ENCODE measurements at regions not wholly inside any gene's neighbourhood (a gene's known extent, or its start where the extent isn't known, plus 50 kb on each side); places are given as distances from the start of the nearest gene placed in this dataset.
A peak's percentile ranks its signal among the peaks of the same experiment; 100 is the strongest.

DNA sequence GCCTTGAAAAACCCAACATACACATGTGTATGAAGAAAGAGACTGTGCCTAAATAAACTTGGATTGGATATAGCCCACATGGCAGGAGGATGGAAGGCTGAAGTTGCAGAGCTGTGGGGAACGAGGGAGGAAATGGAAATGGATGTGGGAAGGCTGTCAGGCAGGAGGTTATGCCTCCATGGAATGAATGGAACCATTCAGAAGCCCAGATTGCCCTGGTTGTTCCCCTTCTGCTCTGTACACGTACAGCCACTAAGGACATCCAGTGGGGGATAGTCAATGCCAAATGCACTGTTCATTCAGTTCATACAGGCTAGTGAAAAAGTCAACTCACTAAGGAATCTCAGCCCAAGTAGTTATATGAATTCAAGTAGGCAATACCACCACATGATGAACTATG is 463.7 kb downstream of the TNS1 start:
- Histone ChIP-seq H3K36me3 (ENCODE audit: insufficient read depth, low read length) (no peaks in the 10 kb centered on the region), H3K4me3 (ENCODE audit: low read depth in 1 of 2, low read length in 2 of 2) (no peak overlapping the region), H3K27me3 (ENCODE audit: control insufficient read depth in 1 of 2, insufficient read depth in 2 of 2, low read length in 2 of 2) (no peaks in the 10 kb centered on the region), H3K9ac (ENCODE audit: low read length) (no peak overlapping the region), H3K9me3 (ENCODE audit: low read length) (no peaks in the 10 kb centered on the region), H3K27ac (ENCODE audit: low read depth, low read length) (no peak overlapping the region), H3K4me1 (ENCODE audit: insufficient read depth, low read length) (peaks cover 12% of the 10 kb centered on the region)

DNA sequence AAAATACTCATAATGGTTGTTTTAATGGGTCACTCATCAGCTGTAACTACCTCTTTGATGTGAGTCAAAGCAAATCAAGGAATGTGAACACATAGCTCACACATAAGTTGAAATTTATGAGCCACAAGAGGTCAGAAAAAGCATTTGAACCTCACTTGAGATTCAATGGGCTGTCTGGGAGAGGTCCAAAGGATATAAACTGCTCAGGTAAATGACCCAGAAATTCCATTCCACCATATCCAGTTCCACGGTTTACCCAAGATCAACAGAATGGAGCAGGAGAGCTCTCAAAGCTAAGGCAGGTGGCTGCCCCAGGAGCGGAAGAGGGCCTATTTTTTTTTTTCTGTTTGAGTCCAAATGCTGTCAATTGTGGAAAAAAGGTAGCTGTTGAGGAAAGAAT is 464.1 kb downstream of the TNS1 start:
- Histone ChIP-seq H3K36me3 (ENCODE audit: insufficient read depth, low read length) (no peaks in the 10 kb centered on the region), H3K9ac (ENCODE audit: low read length) (no peak overlapping the region), H3K27me3 (ENCODE audit: control insufficient read depth in 1 of 2, insufficient read depth in 2 of 2, low read length in 2 of 2) (no peaks in the 10 kb centered on the region), H3K27ac (ENCODE audit: low read depth, low read length) (no peak overlapping the region), H3K4me1 (ENCODE audit: insufficient read depth, low read length) (peaks cover 12% of the 10 kb centered on the region), H3K4me3 (ENCODE audit: low read depth in 1 of 2, low read length in 2 of 2) (no peak overlapping the region), H3K9me3 (ENCODE audit: low read length) (no peaks in the 10 kb centered on the region)

GRCh38 chr2:217535957-217536708 is 466.7 kb downstream of the TNS1 start:
- Histone ChIP-seq H3K9me3 (ENCODE audit: low read length) (no peaks in the 10 kb centered on the region), H3K27ac (ENCODE audit: low read depth, low read length) (no peak overlapping the region), H3K36me3 (ENCODE audit: insufficient read depth, low read length) (no peaks in the 10 kb centered on the region), H3K9ac (ENCODE audit: low read length) (no peak overlapping the region), H3K27me3 (ENCODE audit: control insufficient read depth in 1 of 2, insufficient read depth in 2 of 2, low read length in 2 of 2) (no peaks in the 10 kb centered on the region), H3K4me1 (ENCODE audit: insufficient read depth, low read length) (peaks cover 12% of the 10 kb centered on the region), H3K4me3 (ENCODE audit: low read depth in 1 of 2, low read length in 2 of 2) (no peak overlapping the region)

GRCh38 chr2:217530392-217531090 is 472.3 kb downstream of the TNS1 start:
- H3K9ac ChIP-seq (ENCODE audit: low read length) = no peak overlapping the region
- no peaks in the 10 kb centered on the region for H3K27me3 ChIP-seq (ENCODE audit: control insufficient read depth in 1 of 2, insufficient read depth in 2 of 2, low read length in 2 of 2)
- no peaks in the 10 kb centered on the region for H3K4me1 ChIP-seq (ENCODE audit: insufficient read depth, low read length)
- no peak overlapping the region for H3K4me3 ChIP-seq (ENCODE audit: low read depth in 1 of 2, low read length in 2 of 2)
- H3K9me3 ChIP-seq (ENCODE audit: low read length) = no peaks in the 10 kb centered on the region
- H3K36me3 ChIP-seq (ENCODE audit: insufficient read depth, low read length) = no peaks in the 10 kb centered on the region
- no peak overlapping the region for H3K27ac ChIP-seq (ENCODE audit: low read depth, low read length)

DNA sequence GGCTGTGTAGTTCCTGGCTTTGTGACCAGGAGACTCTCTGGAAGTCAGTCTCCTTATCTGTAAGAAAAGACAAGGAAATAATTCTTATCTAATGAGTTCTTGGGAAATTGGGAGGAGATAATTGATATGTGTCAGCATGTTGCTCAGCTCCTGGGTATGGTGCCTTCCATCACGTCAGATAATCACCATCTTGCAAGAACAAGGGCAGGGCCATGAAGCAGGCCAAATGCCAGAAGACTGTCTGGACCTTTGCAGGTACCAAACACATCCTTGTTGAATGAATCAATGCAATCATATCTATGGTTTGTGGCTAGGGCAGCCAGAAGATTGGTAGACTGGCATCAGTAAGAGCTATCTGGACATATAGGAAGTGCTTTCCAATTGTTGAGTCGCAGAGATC is 473.5 kb downstream of the TNS1 start:
- H3K4me1 ChIP-seq (ENCODE audit: insufficient read depth, low read length) = no peaks in the 10 kb centered on the region
- no peaks in the 10 kb centered on the region for H3K9me3 ChIP-seq (ENCODE audit: low read length)
- no peak overlapping the region for H3K9ac ChIP-seq (ENCODE audit: low read length)

DNA sequence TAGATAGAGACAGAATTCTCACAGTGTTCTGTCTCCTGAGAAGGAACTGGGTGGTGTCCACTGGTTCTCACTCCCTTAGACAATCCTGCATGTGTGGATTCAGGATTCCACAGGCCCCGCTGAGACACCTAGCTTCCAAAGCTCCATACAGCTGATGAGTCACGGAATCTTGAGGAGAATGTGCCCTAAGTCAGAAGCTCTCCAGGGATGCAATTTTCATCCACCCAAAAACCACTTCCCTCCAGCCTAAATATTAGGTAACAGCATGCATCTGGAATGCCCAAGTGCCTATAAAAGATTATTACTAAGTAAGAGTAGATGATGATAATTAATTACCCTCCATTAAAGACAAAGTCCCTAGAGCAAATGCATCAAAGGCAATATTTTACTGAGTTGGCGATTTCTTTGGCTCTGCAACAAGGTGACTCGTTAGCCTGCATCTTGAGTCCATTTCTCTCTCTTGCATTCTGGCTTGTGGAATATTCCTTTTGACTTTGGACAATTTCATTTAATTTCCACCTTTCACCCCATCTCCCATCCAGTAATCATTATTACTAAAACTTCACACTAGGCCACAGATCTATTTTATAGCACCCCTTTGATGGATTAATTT is 475.1 kb downstream of the TNS1 start:
- Histone ChIP-seq H3K9ac (ENCODE audit: low read length) (no peak overlapping the region), H3K27ac (ENCODE audit: low read depth, low read length) (no peak overlapping the region), H3K27me3 (ENCODE audit: control insufficient read depth in 1 of 2, insufficient read depth in 2 of 2, low read length in 2 of 2) (no peaks in the 10 kb centered on the region), H3K4me1 (ENCODE audit: insufficient read depth, low read length) (no peaks in the 10 kb centered on the region), H3K9me3 (ENCODE audit: low read length) (no peaks in the 10 kb centered on the region), H3K36me3 (ENCODE audit: insufficient read depth, low read length) (no peaks in the 10 kb centered on the region), H3K4me3 (ENCODE audit: low read depth in 1 of 2, low read length in 2 of 2) (no peak overlapping the region)

More for the DNA sequence above, 473.5 kb downstream of the TNS1 start:
- H3K27me3 ChIP-seq (ENCODE audit: control insufficient read depth in 1 of 2, insufficient read depth in 2 of 2, low read length in 2 of 2) = no peaks in the 10 kb centered on the region
- no peak overlapping the region for H3K27ac ChIP-seq (ENCODE audit: low read depth, low read length)
- no peak overlapping the region for H3K4me3 ChIP-seq (ENCODE audit: low read depth in 1 of 2, low read length in 2 of 2)
- H3K36me3 ChIP-seq (ENCODE audit: insufficient read depth, low read length) = no peaks in the 10 kb centered on the region

- Histone ChIP-seq H3K9me3 (ENCODE audit: low read length) (no peaks in the 10 kb centered on the region), H3K4me3 (ENCODE audit: low read depth in 1 of 2, low read length in 2 of 2) (no peak overlapping the region)
Observed at GRCh38 chr2:217525076-217525475, 477.7 kb downstream of the TNS1 start.

DNA sequence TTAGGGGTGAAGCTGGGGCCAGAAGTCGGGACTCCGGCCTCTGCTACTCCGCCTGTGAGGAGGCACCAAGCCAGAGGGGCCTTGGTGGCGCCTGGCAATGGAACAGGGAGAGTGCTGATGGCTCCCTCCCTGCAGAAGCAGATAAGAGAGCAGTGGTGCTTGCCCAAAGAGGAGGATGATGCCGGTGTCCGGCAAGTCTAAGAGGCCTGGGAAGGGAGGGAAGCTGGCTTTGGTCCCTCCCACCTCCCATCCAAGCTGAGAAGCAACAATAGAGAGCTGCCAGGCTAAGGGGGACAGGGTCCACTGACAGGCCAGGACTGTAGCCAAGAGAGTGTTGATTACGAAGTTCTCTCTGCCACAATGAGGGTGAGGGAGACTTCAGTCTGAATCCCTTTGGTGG is 479.5 kb downstream of the TNS1 start:
- no peaks in the 10 kb centered on the region for H3K27me3 ChIP-seq (ENCODE audit: control insufficient read depth in 1 of 2, insufficient read depth in 2 of 2, low read length in 2 of 2)
- no peak overlapping the region for H3K27ac ChIP-seq (ENCODE audit: low read depth, low read length)
- H3K9me3 ChIP-seq (ENCODE audit: low read length) = no peaks in the 10 kb centered on the region
- H3K4me1 ChIP-seq (ENCODE audit: insufficient read depth, low read length) = peaks cover 14% of the 10 kb centered on the region
- H3K4me3 ChIP-seq (ENCODE audit: low read depth in 1 of 2, low read length in 2 of 2) = no peak overlapping the region
- H3K36me3 ChIP-seq (ENCODE audit: insufficient read depth, low read length) = no peaks in the 10 kb centered on the region
- no peak overlapping the region for H3K9ac ChIP-seq (ENCODE audit: low read length)

More at GRCh38 chr2:217525076-217525475, 477.7 kb downstream of the TNS1 start:
- Histone ChIP-seq H3K36me3 (ENCODE audit: insufficient read depth, low read length) (no peaks in the 10 kb centered on the region), H3K27ac (ENCODE audit: low read depth, low read length) (no peak overlapping the region), H3K27me3 (ENCODE audit: control insufficient read depth in 1 of 2, insufficient read depth in 2 of 2, low read length in 2 of 2) (no peaks in the 10 kb centered on the region), H3K4me1 (ENCODE audit: insufficient read depth, low read length) (peaks cover 14% of the 10 kb centered on the region), H3K9ac (ENCODE audit: low read length) (no peak overlapping the region)

GRCh38 chr2:217521820-217522219 is 481.0 kb downstream of the TNS1 start:
- no peak overlapping the region for H3K9ac ChIP-seq (ENCODE audit: low read length)
- H3K9me3 ChIP-seq (ENCODE audit: low read length) = no peaks in the 10 kb centered on the region
- H3K27ac ChIP-seq (ENCODE audit: low read depth, low read length) = peak overlapping the region; percentile 35
- H3K4me3 ChIP-seq (ENCODE audit: low read depth in 1 of 2, low read length in 2 of 2) = no peak overlapping the region
- no peaks in the 10 kb centered on the region for H3K27me3 ChIP-seq (ENCODE audit: control insufficient read depth in 1 of 2, insufficient read depth in 2 of 2, low read length in 2 of 2)
- peaks cover 14% of the 10 kb centered on the region for H3K4me1 ChIP-seq (ENCODE audit: insufficient read depth, low read length)
- no peaks in the 10 kb centered on the region for H3K36me3 ChIP-seq (ENCODE audit: insufficient read depth, low read length)

DNA sequence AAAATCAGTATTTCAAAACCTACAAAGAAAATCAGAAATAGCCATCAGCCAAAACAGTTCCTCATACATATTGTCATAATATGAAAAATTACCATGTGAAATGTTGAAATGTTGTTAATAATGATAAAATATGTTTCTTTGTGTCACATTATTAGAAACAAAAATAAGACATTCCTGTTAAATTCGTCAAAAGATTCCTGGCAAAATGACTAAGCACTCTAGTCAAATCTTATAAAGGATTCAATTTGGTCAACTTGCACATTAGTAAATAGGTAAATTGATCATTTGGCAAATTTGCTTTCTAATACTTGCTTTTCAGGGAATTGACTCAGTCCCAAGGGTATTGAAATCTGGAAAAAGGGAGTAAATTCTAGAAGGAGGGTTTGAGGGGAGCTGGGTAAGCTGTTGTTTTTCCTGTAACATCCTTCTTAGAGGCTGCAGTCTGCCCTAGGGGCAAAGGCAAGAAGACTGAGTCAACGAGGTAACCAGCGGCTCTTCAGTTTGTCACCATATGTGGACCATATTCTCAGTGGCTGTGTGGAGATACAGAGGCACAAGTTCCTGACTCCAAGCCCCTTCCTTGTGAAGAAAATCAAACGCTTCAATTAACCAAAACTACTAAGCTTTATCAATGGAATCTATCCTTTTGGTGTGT is 482.3 kb downstream of the TNS1 start:
- no peak overlapping the region for H3K4me3 ChIP-seq (ENCODE audit: low read depth in 1 of 2, low read length in 2 of 2)
- peaks cover 18% of the 10 kb centered on the region for H3K4me1 ChIP-seq (ENCODE audit: insufficient read depth, low read length)
- H3K27ac ChIP-seq (ENCODE audit: low read depth, low read length) = peak overlapping the region; percentile 7
- H3K27me3 ChIP-seq (ENCODE audit: control insufficient read depth in 1 of 2, insufficient read depth in 2 of 2, low read length in 2 of 2) = no peaks in the 10 kb centered on the region
- no peak overlapping the region for H3K9ac ChIP-seq (ENCODE audit: low read length)
- no peaks in the 10 kb centered on the region for H3K9me3 ChIP-seq (ENCODE audit: low read length)
- H3K36me3 ChIP-seq (ENCODE audit: insufficient read depth, low read length) = no peaks in the 10 kb centered on the region

GRCh38 chr2:217517402-217517801 is 485.4 kb downstream of the TNS1 start:
- no peaks in the 10 kb centered on the region for H3K36me3 ChIP-seq (ENCODE audit: insufficient read depth, low read length)
- H3K9me3 ChIP-seq (ENCODE audit: low read length) = no peaks in the 10 kb centered on the region
- no peak overlapping the region for H3K27ac ChIP-seq (ENCODE audit: low read depth, low read length)
- H3K4me1 ChIP-seq (ENCODE audit: insufficient read depth, low read length) = peaks cover 24% of the 10 kb centered on the region
- no peak overlapping the region for H3K9ac ChIP-seq (ENCODE audit: low read length)
- H3K27me3 ChIP-seq (ENCODE audit: control insufficient read depth in 1 of 2, insufficient read depth in 2 of 2, low read length in 2 of 2) = no peaks in the 10 kb centered on the region
- H3K4me3 ChIP-seq (ENCODE audit: low read depth in 1 of 2, low read length in 2 of 2) = no peak overlapping the region

Measured in muscle layer of colon (tissue), 2 donors.